D341Med (cell line): ENCODE measurements at regions not wholly inside any gene's neighbourhood (a gene's known extent, or its start where the extent isn't known, plus 50 kb on each side); places are given as distances from the start of the nearest gene placed in this dataset.

Source experiments
- DNase-seq: peaks from one replicate; pipeline ENCODE4 v3.0.0; 2012; ENCODE audit warnings: low spot score

DNA sequence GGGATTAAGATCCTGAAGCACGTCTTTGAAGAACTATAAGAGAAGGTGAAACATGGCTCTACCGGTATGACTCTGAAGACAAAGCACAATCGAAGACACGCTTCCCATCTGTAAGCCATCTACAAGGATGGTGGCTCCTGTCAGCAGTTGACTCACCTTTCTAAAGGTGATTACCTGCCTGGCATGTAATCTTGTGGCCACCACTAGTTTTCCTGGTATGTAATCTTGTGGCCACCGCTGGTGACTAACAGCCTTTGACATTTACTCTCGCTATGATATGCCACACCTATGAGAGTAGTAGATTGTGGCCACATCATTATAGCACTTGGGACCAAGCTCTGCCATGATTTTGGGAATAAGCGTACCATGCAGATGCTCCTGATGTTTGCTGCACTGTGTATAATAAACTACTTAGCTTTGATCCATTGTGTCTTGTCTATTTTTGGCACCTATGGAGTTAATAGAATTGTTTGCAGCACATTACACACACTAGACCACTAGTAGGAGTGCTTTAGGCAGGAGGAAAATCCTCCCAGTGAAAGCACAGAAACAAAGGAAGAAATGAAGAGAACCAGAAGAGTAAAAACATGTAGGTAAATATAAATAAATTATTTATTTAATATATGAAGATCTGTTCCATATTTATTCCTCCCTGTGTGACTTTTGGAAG, 59.8 kb downstream of the VAX1 start:
- no peak for DNase-seq

DNA sequence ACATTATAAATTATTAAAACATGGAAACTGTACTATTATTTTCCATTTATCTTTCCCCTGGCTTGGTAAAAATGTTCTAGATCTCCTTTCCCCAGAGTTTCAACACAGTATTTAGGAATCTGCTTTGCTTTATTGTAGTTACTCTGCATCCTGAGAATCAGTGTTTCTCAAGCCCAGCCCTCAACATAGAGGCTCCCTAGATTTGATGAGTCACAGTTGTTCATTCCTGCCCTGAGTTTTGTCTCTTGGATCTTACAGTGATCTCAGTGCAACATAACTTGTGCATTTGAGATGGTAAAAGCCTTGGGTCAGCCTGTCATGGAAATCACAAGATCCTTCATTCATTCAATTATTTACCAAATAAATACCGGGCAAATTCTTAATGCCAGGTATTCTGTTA, 63.0 kb downstream of the VAX1 start:
- DNase-seq: no peak

DNA sequence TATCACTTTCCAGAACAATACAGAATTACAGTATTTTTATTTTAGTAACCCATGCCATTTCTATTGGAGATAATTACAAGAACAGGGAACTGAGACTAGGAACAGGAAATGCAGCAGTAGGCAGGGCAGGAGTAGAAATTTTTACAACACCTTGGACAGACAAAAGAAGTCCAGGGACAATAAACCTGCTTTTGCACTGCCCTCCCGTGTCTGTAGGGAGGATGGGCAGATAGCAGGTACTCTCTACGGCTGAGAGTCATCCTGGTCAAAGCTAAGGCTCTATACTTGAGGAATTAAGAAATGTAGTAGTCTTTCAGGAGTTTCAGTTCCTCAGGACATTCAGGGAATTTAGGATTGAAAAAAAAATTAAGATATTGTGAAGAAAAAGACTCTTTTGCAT, 63.4 kb downstream of the VAX1 start:
- DNase-seq: peak; percentile 9

DNA sequence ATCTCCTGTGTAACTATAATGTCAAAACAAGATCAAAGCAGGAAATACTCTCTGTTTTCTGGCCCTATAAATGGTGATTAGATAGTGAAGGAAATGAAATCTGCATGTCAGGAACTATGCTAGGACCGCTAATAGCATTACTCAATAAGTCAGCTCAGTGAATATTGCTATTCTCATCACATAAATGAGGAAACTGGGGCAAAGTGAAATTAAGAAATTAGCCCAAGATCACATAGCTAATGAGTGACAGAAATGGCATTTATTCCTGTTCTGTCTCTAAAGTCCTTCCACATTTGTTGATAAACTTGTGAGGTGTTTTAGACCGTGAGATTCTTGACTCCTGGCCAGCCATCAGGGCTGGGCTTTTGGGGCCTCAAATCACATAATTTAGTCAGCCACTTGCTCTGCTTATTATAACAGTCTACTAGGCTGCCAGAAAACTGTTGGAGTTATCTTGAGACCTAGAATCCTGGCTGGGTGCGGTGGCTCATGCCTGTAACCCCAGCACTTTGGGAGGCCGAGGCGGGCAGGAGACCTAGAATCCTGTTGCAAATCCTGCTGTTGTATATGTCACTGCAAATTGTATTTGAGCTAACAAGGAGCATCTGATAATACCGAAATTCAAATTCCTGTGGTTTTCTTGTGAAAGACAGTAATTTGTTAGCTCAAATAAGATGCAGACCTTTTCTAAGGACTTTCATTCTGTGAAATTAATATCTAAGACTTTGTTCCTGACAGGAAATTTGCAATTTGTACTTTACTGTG, 66.5 kb upstream of the SHTN1 start:
- DNase-seq: no peak
